A673 (cell line): ENCODE measurements at regions not wholly inside any gene's neighbourhood (a gene's known extent, or its start where the extent isn't known, plus 50 kb on each side); places are given as distances from the start of the nearest gene placed in this dataset.

ENCODE experiments used
- BruUV-seq: library from RNA; stranded (reverse); fragments of 400-500 nt; replicated peaks from 2 replicates; lab custom pipeline; 2021; lab: Mats Ljungman, UMichigan
- CTCF ChIA-PET: fragments of 300-600 bp; sonication (Branson Sonifier 250); formaldehyde crosslinking; loops from one replicate; lab custom pipeline; 2022; ENCODE audit warnings: antibody characterized with exemption; lab: Charles Lee
- POLR2A ChIA-PET: fragments of 300-600 bp; sonication (Branson Sonifier 250); formaldehyde crosslinking; loops from one replicate; lab custom pipeline; 2022; ENCODE audit warnings: antibody characterized with exemption; ENCODE audit not compliant: low non-redundant PET; lab: Charles Lee
- DNase-seq: peaks from one replicate; pipeline ENCODE4 v3.0.0-alpha.2; 2015; ENCODE audit warnings: low spot score
- H3K27ac ChIP-seq: fragments of 200-600 bp; sonication (generic); 2 replicates; pipeline ENCODE4 v1.5.1; 2016; ENCODE audit warnings: mixed run types, low read depth, mild to moderate bottlenecking, mixed read lengths, antibody characterized with exemption, low read length; ENCODE audit not compliant: poor library complexity, severe bottlenecking
- H3K27me3 ChIP-seq: fragments of 200-600 bp; sonication (generic); replicated peaks from 2 replicates; pipeline ENCODE4 v1.6.1; 2017; ENCODE audit warnings: mixed run types, low read depth, mild to moderate bottlenecking, mixed read lengths, antibody characterized with exemption, low read length; ENCODE audit not compliant: insufficient read depth, poor library complexity
- H3K36me3 ChIP-seq: fragments of 200-600 bp; sonication (generic); 2 replicates; pipeline ENCODE4 v1.6.1; 2016; ENCODE audit warnings: mixed run types, mild to moderate bottlenecking, mixed read lengths, antibody characterized with exemption, low read length; ENCODE audit not compliant: insufficient read depth, poor library complexity, severe bottlenecking
- H3K4me1 ChIP-seq: fragments of 200-600 bp; sonication (generic); 2 replicates; pipeline ENCODE4 v1.6.1; 2017; ENCODE audit warnings: mixed run types, mild to moderate bottlenecking, mixed read lengths, antibody characterized with exemption, low read length; ENCODE audit not compliant: insufficient read depth, poor library complexity, severe bottlenecking
- H3K4me3 ChIP-seq: fragments of 200-600 bp; sonication (generic); 2 replicates; pipeline ENCODE4 v1.5.1; 2016; ENCODE audit warnings: low read depth, mixed run types, mild to moderate bottlenecking, mixed read lengths, low read length; ENCODE audit not compliant: poor library complexity, severe bottlenecking
- H3K9me3 ChIP-seq: fragments of 200-600 bp; sonication (generic); 2 replicates; pipeline ENCODE4 v1.6.1; 2016; ENCODE audit warnings: mixed run types, low read depth, mild to moderate bottlenecking, mixed read lengths, antibody characterized with exemption, low read length; ENCODE audit not compliant: poor library complexity, severe bottlenecking
- CTCF ChIP-seq: fragments of 300-800, 200-600 bp; sonication (generic); conservative IDR thresholded peaks from 2 replicates; pipeline ENCODE4 v1.5.1; 2017; ENCODE audit warnings: low read depth, mild to moderate bottlenecking, antibody characterized with exemption, low read length, moderate library complexity, mixed read lengths
- EZH2 ChIP-seq: fragments of 200-600 bp; sonication (generic); IDR thresholded peaks from 2 replicates; pipeline ENCODE4 v1.6.1; 2017; ENCODE audit warnings: borderline replicate concordance, low read depth, mild to moderate bottlenecking, mixed read lengths, antibody characterized with exemption, low read length; ENCODE audit not compliant: poor library complexity, severe bottlenecking
- intact Hi-C: fragments of 100-400 bp; cut with micrococcal nuclease; formaldehyde crosslinking; loops from one replicate; pipeline ENCODE4 v1.10.0; 2022; ENCODE audit not compliant: unreplicated experiment

- TF ChIP-seq EZH2 (no peak), CTCF (no peak)
- BruUV-seq, result no TSS peak
- H3K9me3 ChIP-seq, result no peaks in the 10 kb centered on the region
- no peaks in the 10 kb centered on the region for H3K4me1 ChIP-seq
- H3K4me3 ChIP-seq, result no peak overlapping the region
- no peak overlapping the region for H3K27ac ChIP-seq
- H3K27me3 ChIP-seq, result no peaks in the 10 kb centered on the region
- CTCF ChIA-PET, result no interaction called here
- intact Hi-C loops, result no loop called here
- DNase-seq, result no peak
- POLR2A ChIA-PET, result no interaction called here
- H3K36me3 ChIP-seq, result no peaks in the 10 kb centered on the region
Measured at GRCh38 chr5:158159621-158160020, 300.7 kb upstream of the CLINT1 start.

GRCh38 chr5:158155811-158156505, 297.0 kb upstream of the CLINT1 start:
- CTCF ChIA-PET, result no interaction called here

GRCh38 chr5:158155067-158155466, 296.1 kb upstream of the CLINT1 start:
- no TSS peak for BruUV-seq
- Histone ChIP-seq H3K27me3 (no peaks in the 10 kb centered on the region), H3K4me3 (no peak overlapping the region), H3K27ac (no peak overlapping the region), H3K4me1 (no peaks in the 10 kb centered on the region), H3K36me3 (no peaks in the 10 kb centered on the region), H3K9me3 (no peaks in the 10 kb centered on the region)
- TF ChIP-seq CTCF (no peak), EZH2 (no peak)
- no peak for DNase-seq
- ChIA-PET CTCF (no interaction called here), POLR2A (no interaction called here)
- intact Hi-C loops, result no loop called here

More at GRCh38 chr5:158155811-158156505, 297.0 kb upstream of the CLINT1 start:
- DNase-seq, result no peak
- Histone ChIP-seq H3K27me3 (no peaks in the 10 kb centered on the region), H3K4me3 (no peak overlapping the region), H3K9me3 (no peaks in the 10 kb centered on the region), H3K27ac (no peak overlapping the region), H3K4me1 (no peaks in the 10 kb centered on the region), H3K36me3 (no peaks in the 10 kb centered on the region)
- BruUV-seq, result no TSS peak
- POLR2A ChIA-PET, result no interaction called here
- intact Hi-C loops, result no loop called here
- TF ChIP-seq CTCF (no peak), EZH2 (no peak)
